HepG2 (cell line): ENCODE measurements at regions not wholly inside any gene's neighbourhood (a gene's known extent, or its start where the extent isn't known, plus 50 kb on each side); places are given as distances from the start of the nearest gene placed in this dataset.

Experiments used
- ATAC-seq: fragments of 200-7000 bp; cut with Tn5 transposase; 3 replicates; pipeline ENCODE4 v1.9.1; 2020; ENCODE audit warnings: mild to moderate bottlenecking, moderate library complexity
- BruUV-seq: library from RNA; stranded (reverse); fragments of 400-500 nt; replicated peaks from 2 replicates; lab custom pipeline; 2021; lab: Mats Ljungman, UMichigan
- CTCF ChIA-PET: fragments of 300-600 bp; formaldehyde crosslinking; extraction: SDS; loops from one replicate; lab custom pipeline; 2021; ENCODE audit warnings: low total read pairs, inconsistent platforms, low intra/inter-chr PET ratio; lab: Yijun Ruan, JAX
- POLR2A ChIA-PET: fragments of 350-600 bp; sonication (Branson Sonifier 250); formaldehyde crosslinking; loops from one replicate; lab custom pipeline; 2020; ENCODE audit warnings: antibody characterized with exemption, inconsistent platforms; lab: Yijun Ruan, JAX
- DNase-seq: peaks from one replicate; pipeline ENCODE4 v3.0.0-alpha.2; 2015; ENCODE audit warnings: low spot score
- FAIRE-seq: peaks from 3 replicates; lab custom pipeline; 2011; peaks lifted over from hg19 to GRCh38; lab: Jason Lieb, UNC
- H2AFZ ChIP-seq: one replicate; pipeline ENCODE4 v1.6.1; 2011; ENCODE audit warnings: low read length, inconsistent platforms
- H3K27ac ChIP-seq: fragments of 300-600 bp; 3 replicates; pipeline ENCODE4 v1.8.0; 2011; ENCODE audit warnings: mixed run types, mild to moderate bottlenecking, mixed read lengths, low read length, inconsistent platforms; ENCODE audit not compliant: insufficient read depth; ENCODE audit errors: extremely low read length
- H3K27me3 ChIP-seq, 2 experiments: fragments of 200-600 bp in 1 of 2; 2 replicates in 1 of 2; 3 replicates in 1 of 2; pipeline versions ENCODE4 v1.6.0 to v1.8.0; 2011; ENCODE audit warnings: low read length in 2 of 2, mild to moderate bottlenecking in 2 of 2, moderate library complexity in 2 of 2, inconsistent platforms in 1 of 2; ENCODE audit not compliant: insufficient read depth in 2 of 2, control insufficient read depth in 1 of 2
- H3K36me3 ChIP-seq, 2 experiments: fragments of 200-600 bp in 1 of 2; replicated peaks in 1 of 2; 2 replicates in 1 of 2; 3 replicates in 1 of 2; pipeline versions ENCODE4 v1.5.1 to v1.8.0; 2011; ENCODE audit warnings: low read length in 2 of 2, inconsistent platforms in 1 of 2; ENCODE audit not compliant: insufficient read depth in 2 of 2, control insufficient read depth in 1 of 2
- H3K4me1 ChIP-seq: 2 replicates; pipeline ENCODE4 v1.5.1; 2012; ENCODE audit warnings: low read length, inconsistent platforms; ENCODE audit not compliant: insufficient read depth
- H3K4me2 ChIP-seq: 2 replicates; pipeline ENCODE4 v1.6.0; 2011; ENCODE audit warnings: low read depth, low read length, inconsistent platforms
- H3K4me3 ChIP-seq, 3 experiments: fragments of 200-600 bp in 1 of 3; sonication (generic), shearing (Covaris generic) in 1 of 3; replicated peaks in 1 of 3; 2 replicates each; pipeline ENCODE4 v1.5.1; 2011 to 2016; ENCODE audit warnings: low read length in 3 of 3, inconsistent platforms in 2 of 3, low read depth in 2 of 3, mild to moderate bottlenecking in 2 of 3, control low read depth in 1 of 3, mixed read lengths in 1 of 3; ENCODE audit not compliant: insufficient read depth in 1 of 3
- H3K79me2 ChIP-seq: one replicate; pipeline ENCODE4 v1.6.1; 2011; ENCODE audit warnings: low read length, inconsistent platforms; ENCODE audit not compliant: insufficient read depth
- H3K9ac ChIP-seq: 2 replicates; pipeline ENCODE4 v1.6.0; 2011; ENCODE audit warnings: mild to moderate bottlenecking, low read depth, low read length, inconsistent platforms; ENCODE audit not compliant: insufficient read depth
- H3K9me3 ChIP-seq: 2 replicates; pipeline ENCODE4 v1.5.1; 2012; ENCODE audit warnings: mild to moderate bottlenecking, low read length
- H4K20me1 ChIP-seq: 2 replicates; pipeline ENCODE4 v1.6.0; 2011; ENCODE audit warnings: inconsistent platforms, mild to moderate bottlenecking, low read length, moderate library complexity; ENCODE audit not compliant: insufficient read depth
- FOXK1 ChIP-seq: sonication (generic); formaldehyde crosslinking; IDR thresholded peaks from 2 replicates; pipeline ENCODE4 v1.4.0; 2020; ENCODE audit warnings: low read depth, missing genetic modification reagents, borderline replicate concordance
- IRF1 ChIP-seq: sonication (generic); formaldehyde crosslinking; IDR thresholded peaks from 2 replicates; pipeline ENCODE4 v1.4.0; 2020; ENCODE audit warnings: low read depth, mild to moderate bottlenecking, missing genetic modification reagents
- NFIC ChIP-seq: IDR thresholded peaks from 2 replicates; pipeline ENCODE4 v1.6.1; 2012; ENCODE audit warnings: mild to moderate bottlenecking, low read length, inconsistent platforms
- POGK ChIP-seq: sonication (generic); formaldehyde crosslinking; conservative IDR thresholded peaks from 2 replicates; pipeline ENCODE4 v1.8.0; 2022; ENCODE audit warnings: mild to moderate bottlenecking, moderate library complexity, missing genetic modification reagents
- SETDB1 ChIP-seq: sonication (generic); formaldehyde crosslinking; IDR thresholded peaks from 2 replicates; pipeline ENCODE4 v1.5.1; 2020; ENCODE audit warnings: missing genetic modification reagents, mild to moderate bottlenecking, borderline replicate concordance
- SNRNP70 ChIP-seq: fragments of 200-400 bp; formaldehyde crosslinking; IDR thresholded peaks from 2 replicates; pipeline ENCODE4 v1.6.1; 2017; ENCODE audit warnings: mild to moderate bottlenecking, low read depth, low read length, moderate library complexity
- ZBTB43 ChIP-seq: sonication (generic); formaldehyde crosslinking; conservative IDR thresholded peaks from 2 replicates; pipeline ENCODE4 v1.4.0; 2020; ENCODE audit warnings: missing genetic modification reagents
- ZNF121 ChIP-seq: sonication (generic); formaldehyde crosslinking; IDR thresholded peaks from 2 replicates; pipeline ENCODE4 v1.5.0; 2020; ENCODE audit warnings: mild to moderate bottlenecking, missing genetic modification reagents
- ZNF234 ChIP-seq: sonication (generic); formaldehyde crosslinking; conservative IDR thresholded peaks from 2 replicates; pipeline ENCODE4 v1.5.1; 2020; ENCODE audit warnings: mild to moderate bottlenecking, missing genetic modification reagents
- ZNF816 ChIP-seq: sonication (generic); formaldehyde crosslinking; IDR thresholded peaks from 2 replicates; pipeline ENCODE4 v1.8.0; 2022; ENCODE audit warnings: missing genetic modification reagents, mild to moderate bottlenecking, borderline replicate concordance
- ZSCAN12 ChIP-seq: sonication (generic); formaldehyde crosslinking; IDR thresholded peaks from 2 replicates; pipeline ENCODE4 v1.9.0; 2021; ENCODE audit warnings: mild to moderate bottlenecking, missing genetic modification reagents
- WGBS: methylation state at CpG from one replicate; pipeline ENCODE4 v1.1.6; 2017; ENCODE audit warnings: low lambda C conversion rate; 5-methylcytosine and 5-hydroxymethylcytosine counted together
- in situ Hi-C: cut with HindIII; loops from 2 replicates; pipeline ENCODE4 v1.10.0; 2017; ENCODE audit warnings: low pct_unique_long_range_greater_than_20kb; ENCODE audit not compliant: extremely low pct_ligation_motif_present
- intact Hi-C: fragments of 100-400 bp; cut with micrococcal nuclease; formaldehyde crosslinking; loops from one replicate; pipeline ENCODE4 v1.10.0; 2022; ENCODE audit not compliant: unreplicated experiment

- TF ChIP-seq ZNF234 (CRISPR knock-in tag), result no peak
- no peak for TF ChIP-seq IRF1 (CRISPR knock-in tag)
- TF ChIP-seq FOXK1 (CRISPR knock-in tag), result no peak
- TF ChIP-seq ZNF816 (CRISPR knock-in tag), result no peak
- no peak for TF ChIP-seq POGK
- TF ChIP-seq SETDB1, result no peak
- no peak for TF ChIP-seq ZNF121 (CRISPR knock-in tag)
- TF ChIP-seq NFIC, result no peak
- TF ChIP-seq SNRNP70, result no peak
- no peak for TF ChIP-seq ZSCAN12 (CRISPR knock-in tag)
- TF ChIP-seq ZBTB43, result no peak
- TF ChIP-seq, all 625 proteins: peak for 0
- ChIA-PET CTCF (no interaction called here), POLR2A (no interaction called here)
- ATAC-seq (no peak), DNase-seq (no peak), FAIRE-seq (no peak)
- Histone ChIP-seq H3K9ac (no peak overlapping the region), H3K27ac (no peak overlapping the region), H3K36me3 (no peaks in the 10 kb centered on the region), H2AFZ (no peak overlapping the region), H3K79me2 (no peaks in the 10 kb centered on the region), H4K20me1 (no peaks in the 10 kb centered on the region), H3K4me3 (no peak overlapping the region), H3K27me3 (no peaks in the 10 kb centered on the region), H3K4me1 (no peaks in the 10 kb centered on the region), H3K4me2 (no peak overlapping the region), H3K9me3 (no peaks in the 10 kb centered on the region)
- 3% methylated on average over 4 of the region's 4 CpGs for WGBS
- no TSS peak for BruUV-seq
- intact Hi-C loops, result no loop called here
- in situ Hi-C loops, result no loop called here
Observed at GRCh38 chr3:76099956-76100355, 314.6 kb upstream of the ZNF717 start.
